ENCODE measurements at regions not wholly inside any gene's neighbourhood (a gene's known extent, or its start where the extent isn't known, plus 50 kb on each side); places are given as distances from the start of the nearest gene placed in this dataset.

GRCh38 chr7:96579119-96579518 is 130.5 kb downstream of the SEM1 start:
- DNase-seq (ENCODE audit: low read depth, low spot score) (no peak), ATAC-seq (no peak)
- H3K9me3 ChIP-seq (ENCODE audit: control insufficient read depth, insufficient read depth, low read depth, low read length), result no peaks in the 10 kb centered on the region
- ChIA-PET CTCF (no interaction called here), POLR2A (no interaction called here)
- intact Hi-C loops (cut with micrococcal nuclease; ENCODE audit: unreplicated experiment), result no loop called here
- no peaks in the 10 kb centered on the region for H3K27me3 ChIP-seq (ENCODE audit: control insufficient read depth, insufficient read depth, low read length)
- no peaks in the 10 kb centered on the region for H3K36me3 ChIP-seq (ENCODE audit: control insufficient read depth, insufficient read depth, low read length)
- no peak overlapping the region for H3K4me3 ChIP-seq (ENCODE audit: low read depth in 2 of 2, low read length in 2 of 2)
- in situ Hi-C loops (cut with HindIII; ENCODE audit: low pct_unique_long_range_greater_than_20kb, low sequenced_read_pairs), result no loop called here
- TF ChIP-seq POLR2AphosphoS5 (IDR thresholded peaks at IDR 0.05; ENCODE audit: low read depth, low read length) (no peak), TCF7L2 (IDR thresholded peaks at IDR 0.05; ENCODE audit: low read depth, low read length) (no peak), CTCF (IDR thresholded peaks at IDR 0.05) (no peak), REST (IDR thresholded peaks at IDR 0.05; ENCODE audit: insufficient read depth in 1 of 2, low read depth in 2 of 2, low read length in 1 of 2) (no peak), SIN3A (IDR thresholded peaks at IDR 0.05; ENCODE audit: borderline replicate concordance, insufficient read depth, low read depth, low read length) (no peak)
- BruUV-seq (replicated peaks), result no TSS peak
- H3K27ac ChIP-seq (ENCODE audit: low read length), result no peak overlapping the region
- no peaks in the 10 kb centered on the region for H3K4me1 ChIP-seq (ENCODE audit: control insufficient read depth, insufficient read depth, low read length)

- Histone ChIP-seq H3K4me1 (ENCODE audit: control insufficient read depth, insufficient read depth, low read length) (no peaks in the 10 kb centered on the region), H3K27ac (ENCODE audit: low read length) (no peak overlapping the region), H3K4me3 (ENCODE audit: low read depth in 2 of 2, low read length in 2 of 2) (no peak overlapping the region), H3K36me3 (ENCODE audit: control insufficient read depth, insufficient read depth, low read length) (no peaks in the 10 kb centered on the region), H3K27me3 (ENCODE audit: control insufficient read depth, insufficient read depth, low read length) (no peaks in the 10 kb centered on the region), H3K9me3 (ENCODE audit: control insufficient read depth, insufficient read depth, low read depth, low read length) (no peaks in the 10 kb centered on the region)
- ChIA-PET CTCF (no interaction called here), POLR2A (no interaction called here)
- in situ Hi-C loops (cut with HindIII; ENCODE audit: low pct_unique_long_range_greater_than_20kb, low sequenced_read_pairs), result no loop called here
- intact Hi-C loops (cut with micrococcal nuclease; ENCODE audit: unreplicated experiment), result no loop called here
- ATAC-seq, result no peak
- no peak for DNase-seq (ENCODE audit: low read depth, low spot score)
- no peak for TF ChIP-seq TCF7L2 (IDR thresholded peaks at IDR 0.05; ENCODE audit: low read depth, low read length)
- TF ChIP-seq SIN3A (IDR thresholded peaks at IDR 0.05; ENCODE audit: borderline replicate concordance, insufficient read depth, low read depth, low read length), result no peak
- TF ChIP-seq REST (IDR thresholded peaks at IDR 0.05; ENCODE audit: insufficient read depth in 1 of 2, low read depth in 2 of 2, low read length in 1 of 2), result no peak
- no peak for TF ChIP-seq CTCF (IDR thresholded peaks at IDR 0.05)
- TF ChIP-seq POLR2AphosphoS5 (IDR thresholded peaks at IDR 0.05; ENCODE audit: low read depth, low read length), result no peak
- BruUV-seq (replicated peaks), result no TSS peak
These were observed 131.0 kb downstream of the SEM1 start for GRCh38 chr7:96578606-96579005.
